Lower lobe of right lung (tissue), 2 donors: ENCODE measurements at regions not wholly inside any gene's neighbourhood (a gene's known extent, or its start where the extent isn't known, plus 50 kb on each side); places are given as distances from the start of the nearest gene placed in this dataset.

Experiments
- ATAC-seq, 2 donors: fragments of 200-7000 bp; cut with Tn5 transposase; one replicate each; pipeline ENCODE4 v1.9.1; 2020 to 2022; ENCODE audit warnings: mild to moderate bottlenecking in 2 of 2, moderate library complexity in 2 of 2
- DNase-seq: peaks from one replicate; pipeline ENCODE4 v3.0.0-alpha.2; 2020
- H3K27ac ChIP-seq: fragments of 200-600 bp; one replicate; pipeline ENCODE4 v1.8.0; 2022
- H3K27me3 ChIP-seq: fragments of 200-600 bp; one replicate; pipeline ENCODE4 v1.8.0; 2022; ENCODE audit warnings: low read depth
- H3K36me3 ChIP-seq: fragments of 200-600 bp; one replicate; pipeline ENCODE4 v1.8.0; 2022; ENCODE audit warnings: mild to moderate bottlenecking
- H3K4me1 ChIP-seq: fragments of 200-600 bp; one replicate; pipeline ENCODE4 v1.8.0; 2022
- H3K4me3 ChIP-seq: fragments of 200-600 bp; one replicate; pipeline ENCODE4 v1.8.0; 2022; ENCODE audit warnings: mild to moderate bottlenecking
- H3K9me3 ChIP-seq: fragments of 200-600 bp; one replicate; pipeline ENCODE4 v1.8.0; 2022
- intact Hi-C: fragments of 100-400 bp; cut with DNase I; formaldehyde crosslinking; loops from one replicate; pipeline ENCODE4 v1.11.0; 2022
- TF ChIP-seq, protein P1 (sequence below): fragments of 200-600 bp; IDR thresholded peaks from one replicate; pipeline ENCODE4 v1.8.0; 2022; ENCODE audit warnings: antibody characterized with exemption, mild to moderate bottlenecking
- donor health status: DM: no; HTN: yes; CAD: no; lungs with severe emphysema.

GRCh38 chr22:34966980-34967565, 98.9 kb upstream of the ISX start:
- DNase-seq (no peak), ATAC-seq (no peak)
- no peaks in the 10 kb centered on the region for H3K9me3 ChIP-seq
- TF ChIP-seq, protein P1, sequence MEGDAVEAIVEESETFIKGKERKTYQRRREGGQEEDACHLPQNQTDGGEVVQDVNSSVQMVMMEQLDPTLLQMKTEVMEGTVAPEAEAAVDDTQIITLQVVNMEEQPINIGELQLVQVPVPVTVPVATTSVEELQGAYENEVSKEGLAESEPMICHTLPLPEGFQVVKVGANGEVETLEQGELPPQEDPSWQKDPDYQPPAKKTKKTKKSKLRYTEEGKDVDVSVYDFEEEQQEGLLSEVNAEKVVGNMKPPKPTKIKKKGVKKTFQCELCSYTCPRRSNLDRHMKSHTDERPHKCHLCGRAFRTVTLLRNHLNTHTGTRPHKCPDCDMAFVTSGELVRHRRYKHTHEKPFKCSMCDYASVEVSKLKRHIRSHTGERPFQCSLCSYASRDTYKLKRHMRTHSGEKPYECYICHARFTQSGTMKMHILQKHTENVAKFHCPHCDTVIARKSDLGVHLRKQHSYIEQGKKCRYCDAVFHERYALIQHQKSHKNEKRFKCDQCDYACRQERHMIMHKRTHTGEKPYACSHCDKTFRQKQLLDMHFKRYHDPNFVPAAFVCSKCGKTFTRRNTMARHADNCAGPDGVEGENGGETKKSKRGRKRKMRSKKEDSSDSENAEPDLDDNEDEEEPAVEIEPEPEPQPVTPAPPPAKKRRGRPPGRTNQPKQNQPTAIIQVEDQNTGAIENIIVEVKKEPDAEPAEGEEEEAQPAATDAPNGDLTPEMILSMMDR: no peak
- no peaks in the 10 kb centered on the region for H3K27me3 ChIP-seq
- H3K4me3 ChIP-seq: no peak overlapping the region
- no peak overlapping the region for H3K27ac ChIP-seq
- no peaks in the 10 kb centered on the region for H3K36me3 ChIP-seq
- H3K4me1 ChIP-seq: no peaks in the 10 kb centered on the region
- intact Hi-C loops: no loop called here

GRCh38 chr22:34969001-34969790, 96.8 kb upstream of the ISX start:
- H3K27me3 ChIP-seq: no peaks in the 10 kb centered on the region
- no peak overlapping the region for H3K4me3 ChIP-seq
- H3K36me3 ChIP-seq: no peaks in the 10 kb centered on the region
- no peaks in the 10 kb centered on the region for H3K4me1 ChIP-seq
- no peak for DNase-seq
- intact Hi-C loops: no loop called here
- TF ChIP-seq, protein P1: no peak
- no peak for ATAC-seq
- H3K9me3 ChIP-seq: no peaks in the 10 kb centered on the region
- H3K27ac ChIP-seq: no peak overlapping the region

GRCh38 chr22:34971456-34971855, 94.5 kb upstream of the ISX start:
- intact Hi-C loops: no loop called here
- ATAC-seq: no peak

GRCh38 chr22:34972191-34972897, 93.6 kb upstream of the ISX start:
- H3K27me3 ChIP-seq: no peaks in the 10 kb centered on the region
- intact Hi-C loops: no loop called here
- ATAC-seq (no peak), DNase-seq (no peak)
- no peaks in the 10 kb centered on the region for H3K9me3 ChIP-seq
- H3K4me3 ChIP-seq: no peak overlapping the region
- H3K36me3 ChIP-seq: no peaks in the 10 kb centered on the region
- no peaks in the 10 kb centered on the region for H3K4me1 ChIP-seq
- no peak overlapping the region for H3K27ac ChIP-seq
- TF ChIP-seq, protein P1: no peak

More at GRCh38 chr22:34971456-34971855, 94.5 kb upstream of the ISX start:
- TF ChIP-seq, protein P1: no peak
- no peak for DNase-seq
- no peaks in the 10 kb centered on the region for H3K9me3 ChIP-seq
- no peak overlapping the region for H3K27ac ChIP-seq
- no peak overlapping the region for H3K4me3 ChIP-seq
- H3K27me3 ChIP-seq: no peaks in the 10 kb centered on the region
- H3K4me1 ChIP-seq: no peaks in the 10 kb centered on the region
- H3K36me3 ChIP-seq: no peaks in the 10 kb centered on the region

- no peaks in the 10 kb centered on the region for H3K36me3 ChIP-seq
- H3K9me3 ChIP-seq: no peaks in the 10 kb centered on the region
- intact Hi-C loops: no loop called here
- no peak for ATAC-seq
- DNase-seq: no peak
- H3K4me3 ChIP-seq: no peak overlapping the region
- no peak overlapping the region for H3K27ac ChIP-seq
- no peaks in the 10 kb centered on the region for H3K27me3 ChIP-seq
- TF ChIP-seq, protein P1: no peak
- no peaks in the 10 kb centered on the region for H3K4me1 ChIP-seq
Measured at GRCh38 chr22:34973016-34973415, 92.9 kb upstream of the ISX start.
